ENCODE measurements at regions not wholly inside any gene's neighbourhood (a gene's known extent, or its start where the extent isn't known, plus 50 kb on each side); places are given as distances from the start of the nearest gene placed in this dataset.

GRCh38 chr6:50549026-50549425, 164.3 kb upstream of the TFAP2D start:
- TF ChIP-seq CTCF (IDR thresholded peaks at IDR 0.05) (no peak), EP300 (IDR thresholded peaks at IDR 0.05; ENCODE audit: borderline replicate concordance in 1 of 2, low read depth in 1 of 2, low read length in 1 of 2) (peak in 1 of 2 experiments; percentile 21; a peak in 1 of 4 replicates), JUND (IDR thresholded peaks at IDR 0.05) (no peak), FOSL2 (IDR thresholded peaks at IDR 0.05; ENCODE audit: borderline replicate concordance, low read depth) (no peak), REST (IDR thresholded peaks at IDR 0.05; ENCODE audit: low read depth, low read length) (no peak), ZBTB33 (IDR thresholded peaks at IDR 0.05; ENCODE audit: borderline replicate concordance, low read depth) (no peak), TEAD4 (IDR thresholded peaks at IDR 0.05; ENCODE audit: borderline replicate concordance, insufficient read depth) (no peak), SMC3 (IDR thresholded peaks at IDR 0.05; ENCODE audit: low read depth, low read length) (no peak), NRF1 (IDR thresholded peaks at IDR 0.05; ENCODE audit: low read depth, low read length) (no peak), POLR2AphosphoS5 (IDR thresholded peaks at IDR 0.05; ENCODE audit: low read depth, low read length) (no peak)
